ENCODE measurements at regions not wholly inside any gene's neighbourhood (a gene's known extent, or its start where the extent isn't known, plus 50 kb on each side); places are given as distances from the start of the nearest gene placed in this dataset.
"Not testable (repeated sequence)": the region's sequence is repeated elsewhere in the genome, so short reads cannot be mapped to it uniquely, and the experiment has no call there.

- no peak overlapping the region for H3K4me3 Mint-ChIP-seq
- WGBS (ENCODE audit: insufficient coverage) = no CpG with 5 or more reads among the region's 1 CpG
- Histone ChIP-seq H3K27ac (ENCODE audit: low read length) (no peak overlapping the region), H3K4me3 (ENCODE audit: control insufficient read depth in 1 of 2, extremely low read depth in 1 of 2, low read length in 1 of 2) (no peak overlapping the region), H3K27me3 (replicated peaks in 1 of 2; ENCODE audit: control insufficient read depth in 2 of 2, extremely low read depth in 1 of 2, insufficient read depth in 2 of 2, low read length in 1 of 2) (no peaks in the 10 kb centered on the region), H3K36me3 (ENCODE audit: control insufficient read depth in 2 of 2, extremely low read depth in 1 of 2, insufficient read depth in 1 of 2, low read length in 1 of 2) (no peaks in the 10 kb centered on the region), H3K9me3 (no peaks in the 10 kb centered on the region), H3K4me1 (ENCODE audit: control insufficient read depth in 1 of 2, extremely low read depth in 1 of 2, insufficient read depth in 2 of 2, low read length in 2 of 2) (no peaks in the 10 kb centered on the region)
- DNase-seq = no peak
- H3K9me3 Mint-ChIP-seq = peaks cover 6 to 22% (median 9%) of the 10 kb centered on the region in 3 donors
- no peaks in the 10 kb centered on the region for H3K4me1 Mint-ChIP-seq
- H3K27me3 Mint-ChIP-seq = no peaks in the 10 kb centered on the region
- no peak overlapping the region for H3K27ac Mint-ChIP-seq
- CTCF ChIA-PET = no interaction called here
- H3K36me3 Mint-ChIP-seq = no peaks in the 10 kb centered on the region
- ATAC-seq (replicated peaks in 1 of 4) = no peak
- POLR2A ChIA-PET = no interaction called here
These were observed 607.4 kb downstream of the PKHD1 start for GRCh38 chr6:51480040-51480439.

- H3K4me3 ChIP-seq (ENCODE audit: control insufficient read depth in 1 of 2, extremely low read depth in 1 of 2, low read length in 1 of 2); H3K27me3 Mint-ChIP-seq; POLR2A ChIA-PET; H3K27me3 ChIP-seq (replicated peaks in 1 of 2; ENCODE audit: control insufficient read depth in 2 of 2, extremely low read depth in 1 of 2, insufficient read depth in 2 of 2, low read length in 1 of 2); H3K4me1 Mint-ChIP-seq; H3K36me3 Mint-ChIP-seq; H3K36me3 ChIP-seq (ENCODE audit: control insufficient read depth in 2 of 2, extremely low read depth in 1 of 2, insufficient read depth in 1 of 2, low read length in 1 of 2); ATAC-seq (replicated peaks in 1 of 4); DNase-seq; H3K4me1 ChIP-seq (ENCODE audit: control insufficient read depth in 1 of 2, extremely low read depth in 1 of 2, insufficient read depth in 2 of 2, low read length in 2 of 2); CTCF ChIA-PET; H3K27ac Mint-ChIP-seq; H3K9me3 ChIP-seq; H3K27ac ChIP-seq (ENCODE audit: low read length); H3K4me3 Mint-ChIP-seq: not testable (repeated sequence)
- H3K9me3 Mint-ChIP-seq = peaks cover 6 to 17% (median 17%) of the 10 kb centered on the region in 3 donors
- WGBS (ENCODE audit: insufficient coverage) = 75% methylated on average over 5 of the region's 9 CpGs
These were observed 601.5 kb downstream of the PKHD1 start for GRCh38 chr6:51485869-51486268.

GRCh38 chr6:51487937-51488336, 599.5 kb downstream of the PKHD1 start:
- POLR2A ChIA-PET = no interaction called here
- Mint-ChIP-seq H3K27me3 (no peaks in the 10 kb centered on the region), H3K36me3 (no peaks in the 10 kb centered on the region), H3K4me1 (no peaks in the 10 kb centered on the region), H3K9me3 (peaks cover 6 to 20% (median 16%) of the 10 kb centered on the region in 3 donors), H3K4me3 (no peak overlapping the region), H3K27ac (no peak overlapping the region)
- Histone ChIP-seq H3K9me3 (no peaks in the 10 kb centered on the region), H3K4me1 (ENCODE audit: control insufficient read depth in 1 of 2, extremely low read depth in 1 of 2, insufficient read depth in 2 of 2, low read length in 2 of 2) (no peaks in the 10 kb centered on the region), H3K27me3 (replicated peaks in 1 of 2; ENCODE audit: control insufficient read depth in 2 of 2, extremely low read depth in 1 of 2, insufficient read depth in 2 of 2, low read length in 1 of 2) (no peaks in the 10 kb centered on the region), H3K27ac (ENCODE audit: low read length) (no peak overlapping the region), H3K4me3 (ENCODE audit: control insufficient read depth in 1 of 2, extremely low read depth in 1 of 2, low read length in 1 of 2) (no peak overlapping the region), H3K36me3 (ENCODE audit: control insufficient read depth in 2 of 2, extremely low read depth in 1 of 2, insufficient read depth in 1 of 2, low read length in 1 of 2) (no peaks in the 10 kb centered on the region)
- no CpG with 5 or more reads among the region's 3 CpGs for WGBS (ENCODE audit: insufficient coverage)
- CTCF ChIA-PET = no interaction called here
- DNase-seq = no peak
- ATAC-seq (replicated peaks in 1 of 4) = no peak

- H3K9me3 ChIP-seq = no peaks in the 10 kb centered on the region
- H3K27me3 ChIP-seq (replicated peaks in 1 of 2; ENCODE audit: control insufficient read depth in 2 of 2, extremely low read depth in 1 of 2, insufficient read depth in 2 of 2, low read length in 1 of 2) = no peaks in the 10 kb centered on the region
- ChIA-PET POLR2A (no interaction called here), CTCF (interaction anchor here in 1 of 2 donors (0.6 kb wide), 1 partner anchor 13 kb away, joined by 5 read pairs; no protein-coding TSS in a partner anchor)
- no peak overlapping the region for H3K27ac Mint-ChIP-seq
- no peaks in the 10 kb centered on the region for H3K4me1 Mint-ChIP-seq
- no peaks in the 10 kb centered on the region for H3K27me3 Mint-ChIP-seq
- no peak overlapping the region for H3K27ac ChIP-seq (ENCODE audit: low read length)
- ATAC-seq (replicated peaks in 1 of 4) = no peak
- H3K4me3 Mint-ChIP-seq = no peak overlapping the region
- no peaks in the 10 kb centered on the region for H3K4me1 ChIP-seq (ENCODE audit: control insufficient read depth in 1 of 2, extremely low read depth in 1 of 2, insufficient read depth in 2 of 2, low read length in 2 of 2)
- H3K9me3 Mint-ChIP-seq = peaks cover 4 to 16% (median 6%) of the 10 kb centered on the region in 3 donors
- no peaks in the 10 kb centered on the region for H3K36me3 ChIP-seq (ENCODE audit: control insufficient read depth in 2 of 2, extremely low read depth in 1 of 2, insufficient read depth in 1 of 2, low read length in 1 of 2)
- 54% methylated on average over 2 of the region's 2 CpGs for WGBS (ENCODE audit: insufficient coverage)
- no peak for DNase-seq
- H3K4me3 ChIP-seq (ENCODE audit: control insufficient read depth in 1 of 2, extremely low read depth in 1 of 2, low read length in 1 of 2) = no peak overlapping the region
- H3K36me3 Mint-ChIP-seq = no peaks in the 10 kb centered on the region
These were observed 598.3 kb downstream of the PKHD1 start for GRCh38 chr6:51489133-51489532.

- Histone ChIP-seq H3K9me3 (no peaks in the 10 kb centered on the region), H3K27me3 (replicated peaks in 1 of 2; ENCODE audit: control insufficient read depth in 2 of 2, extremely low read depth in 1 of 2, insufficient read depth in 2 of 2, low read length in 1 of 2) (no peaks in the 10 kb centered on the region), H3K27ac (ENCODE audit: low read length) (no peak overlapping the region), H3K36me3 (ENCODE audit: control insufficient read depth in 2 of 2, extremely low read depth in 1 of 2, insufficient read depth in 1 of 2, low read length in 1 of 2) (no peaks in the 10 kb centered on the region), H3K4me1 (ENCODE audit: control insufficient read depth in 1 of 2, extremely low read depth in 1 of 2, insufficient read depth in 2 of 2, low read length in 2 of 2) (no peaks in the 10 kb centered on the region), H3K4me3 (ENCODE audit: control insufficient read depth in 1 of 2, extremely low read depth in 1 of 2, low read length in 1 of 2) (no peak overlapping the region)
- 63% methylated on average over 1 of the region's 1 CpG for WGBS (ENCODE audit: insufficient coverage)
- POLR2A ChIA-PET = no interaction called here
- Mint-ChIP-seq H3K36me3 (no peaks in the 10 kb centered on the region), H3K27me3 (no peaks in the 10 kb centered on the region), H3K4me1 (no peaks in the 10 kb centered on the region), H3K4me3 (no peak overlapping the region), H3K27ac (no peak overlapping the region), H3K9me3 (peaks cover under 1 to 16% (median 3%) of the 10 kb centered on the region in 3 donors)
- DNase-seq = no peak
- CTCF ChIA-PET = no interaction called here
- no peak for ATAC-seq (replicated peaks in 1 of 4)
These were observed 597.3 kb downstream of the PKHD1 start for GRCh38 chr6:51490101-51490500.

GRCh38 chr6:51494342-51494741, 593.1 kb downstream of the PKHD1 start:
- H3K9me3 ChIP-seq = no peaks in the 10 kb centered on the region
- H3K36me3 ChIP-seq (ENCODE audit: control insufficient read depth in 2 of 2, extremely low read depth in 1 of 2, insufficient read depth in 1 of 2, low read length in 1 of 2) = no peaks in the 10 kb centered on the region
- Mint-ChIP-seq H3K9me3 (peaks cover 4 to 14% (median 4%) of the 10 kb centered on the region in 3 donors), H3K27me3 (no peaks in the 10 kb centered on the region), H3K4me1 (no peaks in the 10 kb centered on the region), H3K27ac (no peak overlapping the region), H3K36me3 (no peaks in the 10 kb centered on the region), H3K4me3 (no peak overlapping the region)
- H3K27ac ChIP-seq (ENCODE audit: low read length) = no peak overlapping the region
- H3K4me1 ChIP-seq (ENCODE audit: control insufficient read depth in 1 of 2, extremely low read depth in 1 of 2, insufficient read depth in 2 of 2, low read length in 2 of 2) = no peaks in the 10 kb centered on the region
- CTCF ChIA-PET = no interaction called here
- no peaks in the 10 kb centered on the region for H3K27me3 ChIP-seq (replicated peaks in 1 of 2; ENCODE audit: control insufficient read depth in 2 of 2, extremely low read depth in 1 of 2, insufficient read depth in 2 of 2, low read length in 1 of 2)
- POLR2A ChIA-PET = no interaction called here
- WGBS (ENCODE audit: insufficient coverage) = 77% methylated on average over 3 of the region's 5 CpGs
- ATAC-seq (replicated peaks in 1 of 4) (no peak), DNase-seq (no peak)
- no peak overlapping the region for H3K4me3 ChIP-seq (ENCODE audit: control insufficient read depth in 1 of 2, extremely low read depth in 1 of 2, low read length in 1 of 2)

GRCh38 chr6:51495096-51495495, 592.3 kb downstream of the PKHD1 start:
- Histone ChIP-seq H3K27me3 (replicated peaks in 1 of 2; ENCODE audit: control insufficient read depth in 2 of 2, extremely low read depth in 1 of 2, insufficient read depth in 2 of 2, low read length in 1 of 2) (no peaks in the 10 kb centered on the region), H3K4me3 (ENCODE audit: control insufficient read depth in 1 of 2, extremely low read depth in 1 of 2, low read length in 1 of 2) (no peak overlapping the region), H3K36me3 (ENCODE audit: control insufficient read depth in 2 of 2, extremely low read depth in 1 of 2, insufficient read depth in 1 of 2, low read length in 1 of 2) (no peaks in the 10 kb centered on the region), H3K9me3 (no peaks in the 10 kb centered on the region), H3K27ac (ENCODE audit: low read length) (no peak overlapping the region), H3K4me1 (ENCODE audit: control insufficient read depth in 1 of 2, extremely low read depth in 1 of 2, insufficient read depth in 2 of 2, low read length in 2 of 2) (no peaks in the 10 kb centered on the region)
- ATAC-seq (replicated peaks in 1 of 4) (no peak), DNase-seq (no peak)
- POLR2A ChIA-PET = no interaction called here
- CTCF ChIA-PET = no interaction called here
- H3K27me3 Mint-ChIP-seq = no peaks in the 10 kb centered on the region
- peaks cover 4 to 14% (median 4%) of the 10 kb centered on the region in 3 donors for H3K9me3 Mint-ChIP-seq
- no peak overlapping the region for H3K27ac Mint-ChIP-seq
- 53% methylated on average over 2 of the region's 4 CpGs for WGBS (ENCODE audit: insufficient coverage)
- H3K4me3 Mint-ChIP-seq = no peak overlapping the region
- H3K4me1 Mint-ChIP-seq = no peaks in the 10 kb centered on the region
- no peaks in the 10 kb centered on the region for H3K36me3 Mint-ChIP-seq

Measured in T-cell (primary cell).